ENCODE measurements at regions not wholly inside any gene's neighbourhood (a gene's known extent, or its start where the extent isn't known, plus 50 kb on each side); places are given as distances from the start of the nearest gene placed in this dataset.

- DNase-seq (ENCODE audit: low read depth) = peak; percentile 30
- TF ChIP-seq CTCF (IDR thresholded peaks at IDR 0.05; ENCODE audit: low read depth, low read length) (no peak), MAX (IDR thresholded peaks at IDR 0.05; ENCODE audit: low read depth, low read length) (no peak), MYC (IDR thresholded peaks at IDR 0.05; ENCODE audit: low read depth, low read length) (no peak), POLR2A (IDR thresholded peaks at IDR 0.05; ENCODE audit: extremely low read depth, insufficient read length) (no peak)
- H3K4me3 ChIP-seq (ENCODE audit: low read depth, low read length) = no peak overlapping the region
Measured at GRCh38 chr2:33665039-33665438, 65.9 kb upstream of the FAM98A start.

GRCh38 chr2:33660416-33661123 lies 61.5 kb upstream of the FAM98A start:
- H3K4me3 ChIP-seq (ENCODE audit: low read depth, low read length) = no peak overlapping the region
- DNase-seq (ENCODE audit: low read depth) = no peak
- TF ChIP-seq POLR2A (IDR thresholded peaks at IDR 0.05; ENCODE audit: extremely low read depth, insufficient read length) = no peak
- TF ChIP-seq MYC (IDR thresholded peaks at IDR 0.05; ENCODE audit: low read depth, low read length) = no peak
- no peak for TF ChIP-seq MAX (IDR thresholded peaks at IDR 0.05; ENCODE audit: low read depth, low read length)
- TF ChIP-seq CTCF (IDR thresholded peaks at IDR 0.05; ENCODE audit: low read depth, low read length) = no peak

GRCh38 chr2:33655626-33656320 lies 56.7 kb upstream of the FAM98A start:
- TF ChIP-seq MAX (IDR thresholded peaks at IDR 0.05; ENCODE audit: low read depth, low read length) = no peak
- no peak overlapping the region for H3K4me3 ChIP-seq (ENCODE audit: low read depth, low read length)
- no peak for DNase-seq (ENCODE audit: low read depth)

GRCh38 chr2:33652830-33653229 lies 53.7 kb upstream of the FAM98A start:
- TF ChIP-seq CTCF (IDR thresholded peaks at IDR 0.05; ENCODE audit: low read depth, low read length) (no peak), MAX (IDR thresholded peaks at IDR 0.05; ENCODE audit: low read depth, low read length) (no peak), POLR2A (IDR thresholded peaks at IDR 0.05; ENCODE audit: extremely low read depth, insufficient read length) (no peak), MYC (IDR thresholded peaks at IDR 0.05; ENCODE audit: low read depth, low read length) (no peak)
- H3K4me3 ChIP-seq (ENCODE audit: low read depth, low read length) = no peak overlapping the region
- DNase-seq (ENCODE audit: low read depth) = no peak

GRCh38 chr2:33650171-33650570 lies 51.1 kb upstream of the FAM98A start:
- TF ChIP-seq POLR2A (IDR thresholded peaks at IDR 0.05; ENCODE audit: extremely low read depth, insufficient read length) = no peak
- no peak for TF ChIP-seq MYC (IDR thresholded peaks at IDR 0.05; ENCODE audit: low read depth, low read length)
- TF ChIP-seq CTCF (IDR thresholded peaks at IDR 0.05; ENCODE audit: low read depth, low read length) = no peak
- no peak for TF ChIP-seq MAX (IDR thresholded peaks at IDR 0.05; ENCODE audit: low read depth, low read length)
- no peak for DNase-seq (ENCODE audit: low read depth)
- H3K4me3 ChIP-seq (ENCODE audit: low read depth, low read length) = no peak overlapping the region
